H1 (cell line): ENCODE measurements at regions not wholly inside any gene's neighbourhood (a gene's known extent, or its start where the extent isn't known, plus 50 kb on each side); places are given as distances from the start of the nearest gene placed in this dataset.

Experiments
- CTCF ChIA-PET: fragments of 300-600 bp; sonication (Branson Sonifier 250); formaldehyde crosslinking; loops from one replicate; lab custom pipeline; 2021; ENCODE audit not compliant: partially characterized antibody; lab: Charles Lee
- POLR2A ChIA-PET: fragments of 300-600 bp; sonication (Branson Sonifier 250); formaldehyde crosslinking; loops from one replicate; lab custom pipeline; 2021; ENCODE audit warnings: inconsistent platforms; ENCODE audit not compliant: partially characterized antibody; lab: Charles Lee
- DNase-seq, 2 experiments: peaks; one replicate each; pipeline versions ENCODE4 v3.0.0 to v3.0.0-alpha.2; 2010 to 2022; ENCODE audit warnings: low spot score in 2 of 2, low read depth in 1 of 2, mixed read lengths in 1 of 2
- FAIRE-seq: peaks from 2 replicates; lab custom pipeline; 2011; peaks lifted over from hg19 to GRCh38; lab: Jason Lieb, UNC
- H2AFZ ChIP-seq: 2 replicates; pipeline ENCODE4 v1.8.1; 2012; ENCODE audit warnings: low read length, inconsistent platforms
- H2AK5ac ChIP-seq: 2 replicates; pipeline ENCODE4 v1.6.1; 2013; ENCODE audit warnings: low read depth, low read length
- H2BK120ac ChIP-seq: replicated peaks from 2 replicates; pipeline ENCODE3; 2013; ENCODE audit warnings: low read depth, low read length, inconsistent platforms
- H2BK12ac ChIP-seq: 2 replicates; pipeline ENCODE4 v1.6.1; 2013; ENCODE audit warnings: low read depth, low read length
- H2BK15ac ChIP-seq: 2 replicates; pipeline ENCODE4 v1.6.1; 2013; ENCODE audit warnings: low read length
- H2BK20ac ChIP-seq: 2 replicates; pipeline ENCODE4 v1.6.1; 2013; ENCODE audit warnings: low read length
- H2BK5ac ChIP-seq: 2 replicates; pipeline ENCODE4 v1.6.1; 2013; ENCODE audit warnings: low read depth, low read length
- H3K14ac ChIP-seq: 2 replicates; pipeline ENCODE4 v1.6.1; 2013; ENCODE audit warnings: inconsistent platforms; ENCODE audit not compliant: insufficient read length
- H3K18ac ChIP-seq: 2 replicates; pipeline ENCODE4 v1.6.1; 2013; ENCODE audit warnings: low read length; ENCODE audit errors: extremely low read depth
- H3K23ac ChIP-seq: 2 replicates; pipeline ENCODE4 v1.6.1; 2013; ENCODE audit warnings: inconsistent platforms; ENCODE audit not compliant: insufficient read length
- H3K23me2 ChIP-seq: 2 replicates; pipeline ENCODE4 v1.6.1; 2013; ENCODE audit warnings: low read depth, low read length
- H3K27ac ChIP-seq: 2 replicates; pipeline ENCODE4 v1.6.1; 2011; ENCODE audit warnings: low read depth, low read length, inconsistent platforms
- H3K27me3 ChIP-seq, 4 experiments: replicated peaks in 1 of 4; 1 replicate in 1 of 4; 2 replicates in 3 of 4; pipeline versions ENCODE4 v1.6.1 to v1.8.1; 2011 to 2013; ENCODE audit warnings: low read length in 3 of 4, mild to moderate bottlenecking in 3 of 4, inconsistent platforms in 2 of 4, mixed read lengths in 2 of 4, moderate library complexity in 1 of 4; ENCODE audit not compliant: control insufficient read depth in 3 of 4, insufficient read depth in 3 of 4; ENCODE audit errors: extremely low read depth in 1 of 4
- H3K36me3 ChIP-seq, 4 experiments: 2 replicates each; pipeline versions ENCODE4 v1.6.1 to v1.8.1; 2011 to 2013; ENCODE audit warnings: mild to moderate bottlenecking in 4 of 4, low read length in 3 of 4, moderate library complexity in 2 of 4, control low read depth in 1 of 4, inconsistent platforms in 1 of 4; ENCODE audit not compliant: insufficient read depth in 4 of 4, control insufficient read depth in 2 of 4
- H3K4ac ChIP-seq: replicated peaks from 2 replicates; pipeline ENCODE3; 2013; ENCODE audit warnings: low read length, low read depth, mixed read lengths, inconsistent platforms; ENCODE audit not compliant: insufficient read length
- H3K4me1 ChIP-seq, 4 experiments: replicated peaks in 1 of 4; 1 replicate in 1 of 4; 2 replicates in 3 of 4; pipeline versions ENCODE4 v1.6.1 to v1.8.1; 2011 to 2013; ENCODE audit warnings: low read length in 3 of 4, inconsistent platforms in 2 of 4, mixed read lengths in 1 of 4; ENCODE audit not compliant: insufficient read depth in 4 of 4, control insufficient read depth in 3 of 4
- H3K4me2 ChIP-seq, 2 experiments: 2 replicates each; pipeline versions ENCODE4 v1.6.1 to v1.8.1; 2011 to 2013; ENCODE audit warnings: low read depth in 2 of 2, low read length in 2 of 2, control low read depth in 1 of 2, inconsistent platforms in 1 of 2, mild to moderate bottlenecking in 1 of 2; ENCODE audit not compliant: insufficient read depth in 1 of 2
- H3K4me3 ChIP-seq, 4 experiments: fragments of 200-600, 300-600 bp in 1 of 4; sonication (generic), shearing (Covaris generic), sonication (Bioruptor Twin) in 1 of 4; 2 replicates each; pipeline versions ENCODE4 v1.5.1 to v1.8.1; 2011 to 2016; ENCODE audit warnings: low read length in 4 of 4, low read depth in 3 of 4, control low read depth in 2 of 4, inconsistent platforms in 2 of 4, mild to moderate bottlenecking in 2 of 4, mixed read lengths in 1 of 4, moderate library complexity in 1 of 4; ENCODE audit not compliant: insufficient read depth in 2 of 4; ENCODE audit errors: extremely low read depth in 1 of 4
- H3K56ac ChIP-seq: replicated peaks from 2 replicates; pipeline ENCODE3; 2013; ENCODE audit warnings: low read depth, mild to moderate bottlenecking, mixed read lengths, low read length, inconsistent platforms; ENCODE audit not compliant: insufficient read length
- H3K79me1 ChIP-seq: 2 replicates; pipeline ENCODE4 v1.6.1; 2013; ENCODE audit warnings: low read depth, low read length, control low read depth
- H3K79me2 ChIP-seq, 2 experiments: 2 replicates each; pipeline versions ENCODE4 v1.6.1 to v1.8.1; 2012 to 2013; ENCODE audit warnings: low read length in 2 of 2, mild to moderate bottlenecking in 2 of 2, inconsistent platforms in 1 of 2; ENCODE audit not compliant: insufficient read depth in 2 of 2, control insufficient read depth in 1 of 2
- H3K9ac ChIP-seq, 4 experiments: replicated peaks in 1 of 4; 1 replicate in 1 of 4; 2 replicates in 3 of 4; pipeline versions ENCODE4 v1.6.1 to v1.8.1; 2011 to 2013; ENCODE audit warnings: low read depth in 3 of 4, low read length in 3 of 4, control low read depth in 2 of 4, mild to moderate bottlenecking in 2 of 4, moderate library complexity in 2 of 4, inconsistent platforms in 1 of 4; ENCODE audit errors: extremely low read depth in 1 of 4
- H3K9me3 ChIP-seq, 2 experiments: 2 replicates each; pipeline versions ENCODE4 v1.6.1 to v1.8.1; 2012 to 2013; ENCODE audit warnings: mild to moderate bottlenecking in 2 of 2, moderate library complexity in 2 of 2, control low read depth in 1 of 2, inconsistent platforms in 1 of 2, low read depth in 1 of 2, low read length in 1 of 2, mixed read lengths in 1 of 2; ENCODE audit not compliant: insufficient read depth in 2 of 2
- H4K20me1 ChIP-seq, 2 experiments: replicated peaks in 1 of 2; 2 replicates each; pipeline versions ENCODE3 to v1.8.1; 2011 to 2013; ENCODE audit warnings: inconsistent platforms in 2 of 2, low read length in 2 of 2, mild to moderate bottlenecking in 1 of 2; ENCODE audit not compliant: insufficient read depth in 2 of 2, control insufficient read depth in 1 of 2
- H4K5ac ChIP-seq: 2 replicates; pipeline ENCODE4 v1.6.1; 2013; ENCODE audit warnings: low read length, low read depth, mixed read lengths, inconsistent platforms; ENCODE audit not compliant: insufficient read length
- H4K8ac ChIP-seq: 2 replicates; pipeline ENCODE4 v1.8.0; 2013; ENCODE audit warnings: mild to moderate bottlenecking, moderate library complexity, low read length, inconsistent platforms; ENCODE audit not compliant: insufficient read depth; ENCODE audit errors: extremely low read depth
- H4K91ac ChIP-seq: replicated peaks from 2 replicates; pipeline ENCODE3; 2013; ENCODE audit warnings: low read length, mixed read lengths, inconsistent platforms; ENCODE audit not compliant: insufficient read length
- ASH2L ChIP-seq: fragments of 200-600, 300-600 bp; sonication (generic); IDR thresholded peaks from one replicate; pipeline ENCODE4 v1.7.1; 2017; ENCODE audit warnings: low read length
- BACH1 ChIP-seq: IDR thresholded peaks from 2 replicates; pipeline ENCODE4 v1.6.1; 2012; ENCODE audit warnings: low read length, improper control_type of control experiment
- BRCA1 ChIP-seq: IDR thresholded peaks from 2 replicates; pipeline ENCODE4 v1.6.1; 2012; ENCODE audit warnings: low read depth, low read length, improper control_type of control experiment
- CHD2 ChIP-seq: IDR thresholded peaks from 2 replicates; pipeline ENCODE4 v1.6.1; 2012; ENCODE audit warnings: low read length, improper control_type of control experiment
- E2F6 ChIP-seq: IDR thresholded peaks from 2 replicates; pipeline ENCODE4 v1.6.1; 2012; ENCODE audit warnings: inconsistent platforms
- FOSL1 ChIP-seq: IDR thresholded peaks from 2 replicates; pipeline ENCODE4 v1.6.1; 2011; ENCODE audit warnings: mild to moderate bottlenecking, low read depth, low read length, moderate library complexity; ENCODE audit not compliant: insufficient read depth
- PHF8 ChIP-seq: fragments of 200-600 bp; sonication (generic); conservative IDR thresholded peaks from 2 replicates; pipeline ENCODE4 v1.7.1; 2012; ENCODE audit warnings: low read depth, mild to moderate bottlenecking, inconsistent platforms, low read length, moderate library complexity
- POLR2A ChIP-seq, 2 experiments: IDR thresholded peaks; 1 replicate in 1 of 2; 2 replicates in 1 of 2; pipeline ENCODE4 v1.6.1; 2011; ENCODE audit warnings: low read depth in 2 of 2, low read length in 2 of 2, mild to moderate bottlenecking in 2 of 2; ENCODE audit errors: control extremely low read depth in 1 of 2
- RNF2 ChIP-seq: fragments of 200-900, 300-1000 bp; sonication (generic); IDR thresholded peaks from 2 replicates; pipeline ENCODE4 v1.7.1; 2016; ENCODE audit warnings: borderline replicate concordance, low read depth, mild to moderate bottlenecking, antibody characterized with exemption, low read length; ENCODE audit not compliant: poor library complexity, severe bottlenecking; ENCODE audit errors: missing control alignments
- SAP30 ChIP-seq: fragments of 300-600 bp; sonication (generic); IDR thresholded peaks from 2 replicates; pipeline ENCODE4 v1.7.1; 2012; ENCODE audit warnings: low read length, moderate library complexity, mild to moderate bottlenecking, inconsistent platforms; ENCODE audit not compliant: insufficient read depth, insufficient replicate concordance
- SIX5 ChIP-seq: IDR thresholded peaks from 2 replicates; pipeline ENCODE4 v1.6.1; 2011; ENCODE audit warnings: mild to moderate bottlenecking, low read depth, low read length
- SP1 ChIP-seq: IDR thresholded peaks from 2 replicates; pipeline ENCODE4 v1.6.1; 2011; ENCODE audit warnings: low read depth, low read length
- TBP ChIP-seq: IDR thresholded peaks from 2 replicates; pipeline ENCODE4 v1.6.1; 2011; ENCODE audit warnings: low read depth, low read length, improper control_type of control experiment
- YY1 ChIP-seq: IDR thresholded peaks from 2 replicates; pipeline ENCODE4 v1.6.1; 2011; ENCODE audit warnings: low read depth, mild to moderate bottlenecking, low read length

- Histone ChIP-seq H3K79me2 (no peaks in the 10 kb centered on the region), H3K36me3 (no peaks in the 10 kb centered on the region), H3K9ac (no peak overlapping the region), H4K20me1 (no peaks in the 10 kb centered on the region), H3K14ac (no peak overlapping the region), H2AFZ (no peak overlapping the region), H3K23me2 (no peaks in the 10 kb centered on the region), H3K4ac (no peak overlapping the region), H3K4me1 (no peaks in the 10 kb centered on the region), H3K27me3 (peaks cover 0 to under 1% (median 0%) of the 10 kb centered on the region in 4 experiments; a peak in 1 of 7 replicates), H2BK20ac (no peak overlapping the region), H3K23ac (no peak overlapping the region), H2BK12ac (no peak overlapping the region), H3K4me3 (no peak overlapping the region), H2BK120ac (no peak overlapping the region), H2BK5ac (no peak overlapping the region), H4K5ac (no peak overlapping the region), H2BK15ac (no peak overlapping the region), H3K4me2 (no peak overlapping the region), H2AK5ac (no peak overlapping the region), H3K18ac (no peak overlapping the region), H3K9me3 (no peaks in the 10 kb centered on the region), H3K79me1 (no peaks in the 10 kb centered on the region), H4K91ac (no peak overlapping the region), H3K27ac (no peak overlapping the region), H4K8ac (no peak overlapping the region), H3K56ac (no peak overlapping the region)
- no peak for FAIRE-seq
- no peak for DNase-seq
- no peak for TF ChIP-seq SP1
- no peak for TF ChIP-seq CHD2
- TF ChIP-seq ASH2L: no peak
- no peak for TF ChIP-seq BRCA1
- no peak for TF ChIP-seq E2F6
- TF ChIP-seq SAP30: no peak
- no peak for TF ChIP-seq TBP
- no peak for TF ChIP-seq RNF2
- no peak for TF ChIP-seq YY1
- TF ChIP-seq SIX5: no peak
- TF ChIP-seq POLR2A (IDR thresholded peaks at IDR 0.05; ENCODE audit: control extremely low read depth in 1 of 2, low read depth in 2 of 2, low read length in 2 of 2): no peak
- no peak for TF ChIP-seq PHF8
- no peak for TF ChIP-seq FOSL1
- TF ChIP-seq BACH1: no peak
- ChIA-PET CTCF (no interaction called here), POLR2A (no interaction called here)
Measured at GRCh38 chr10:9688711-9689110, 1329.0 kb upstream of the CELF2 start.
